DND-41 (cell line): ENCODE measurements at regions not wholly inside any gene's neighbourhood (a gene's known extent, or its start where the extent isn't known, plus 50 kb on each side); places are given as distances from the start of the nearest gene placed in this dataset.

Experiments used
- EZH2 ChIP-seq: IDR thresholded peaks from 3 replicates; pipeline ENCODE4 v1.6.1; 2012; ENCODE audit warnings: borderline replicate concordance, low read depth, mild to moderate bottlenecking, moderate library complexity, low read length, inconsistent platforms; ENCODE audit not compliant: severe bottlenecking
- TF ChIP-seq, protein P1 (sequence below): IDR thresholded peaks from 2 replicates; pipeline ENCODE4 v1.5.1; 2012; ENCODE audit warnings: borderline replicate concordance, low read length, moderate library complexity, mild to moderate bottlenecking; ENCODE audit not compliant: poor library complexity, severe bottlenecking; ENCODE audit errors: extremely low read depth

- TF ChIP-seq, protein P1, sequence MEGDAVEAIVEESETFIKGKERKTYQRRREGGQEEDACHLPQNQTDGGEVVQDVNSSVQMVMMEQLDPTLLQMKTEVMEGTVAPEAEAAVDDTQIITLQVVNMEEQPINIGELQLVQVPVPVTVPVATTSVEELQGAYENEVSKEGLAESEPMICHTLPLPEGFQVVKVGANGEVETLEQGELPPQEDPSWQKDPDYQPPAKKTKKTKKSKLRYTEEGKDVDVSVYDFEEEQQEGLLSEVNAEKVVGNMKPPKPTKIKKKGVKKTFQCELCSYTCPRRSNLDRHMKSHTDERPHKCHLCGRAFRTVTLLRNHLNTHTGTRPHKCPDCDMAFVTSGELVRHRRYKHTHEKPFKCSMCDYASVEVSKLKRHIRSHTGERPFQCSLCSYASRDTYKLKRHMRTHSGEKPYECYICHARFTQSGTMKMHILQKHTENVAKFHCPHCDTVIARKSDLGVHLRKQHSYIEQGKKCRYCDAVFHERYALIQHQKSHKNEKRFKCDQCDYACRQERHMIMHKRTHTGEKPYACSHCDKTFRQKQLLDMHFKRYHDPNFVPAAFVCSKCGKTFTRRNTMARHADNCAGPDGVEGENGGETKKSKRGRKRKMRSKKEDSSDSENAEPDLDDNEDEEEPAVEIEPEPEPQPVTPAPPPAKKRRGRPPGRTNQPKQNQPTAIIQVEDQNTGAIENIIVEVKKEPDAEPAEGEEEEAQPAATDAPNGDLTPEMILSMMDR: no peak
- no peak for TF ChIP-seq EZH2
Observed at GRCh38 chr9:30697958-30698357, 1686.5 kb upstream of the ACO1 start.
